ENCODE measurements at regions not wholly inside any gene's neighbourhood (a gene's known extent, or its start where the extent isn't known, plus 50 kb on each side); places are given as distances from the start of the nearest gene placed in this dataset.

DNA sequence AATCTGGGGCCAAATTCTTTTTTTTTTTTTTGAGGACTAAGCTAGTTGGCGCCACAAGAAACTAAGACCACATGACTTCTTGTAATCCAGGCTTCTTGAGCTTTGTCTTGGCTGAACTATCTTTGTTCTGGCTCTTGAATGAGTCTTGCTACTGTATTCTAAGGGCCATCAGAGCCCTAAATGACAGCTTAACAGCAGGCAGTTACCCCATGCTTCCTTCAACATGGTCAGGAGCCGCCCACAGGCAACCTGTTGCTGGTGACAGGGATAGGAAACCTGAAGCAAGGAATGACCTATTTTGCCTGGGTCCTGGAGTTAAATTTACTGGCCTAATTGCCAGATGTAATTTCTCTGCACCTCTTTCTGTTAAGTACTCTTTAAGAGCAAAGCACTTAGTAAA, 188.2 kb upstream of the PLXNA2 start:
- TF ChIP-seq, protein P1, sequence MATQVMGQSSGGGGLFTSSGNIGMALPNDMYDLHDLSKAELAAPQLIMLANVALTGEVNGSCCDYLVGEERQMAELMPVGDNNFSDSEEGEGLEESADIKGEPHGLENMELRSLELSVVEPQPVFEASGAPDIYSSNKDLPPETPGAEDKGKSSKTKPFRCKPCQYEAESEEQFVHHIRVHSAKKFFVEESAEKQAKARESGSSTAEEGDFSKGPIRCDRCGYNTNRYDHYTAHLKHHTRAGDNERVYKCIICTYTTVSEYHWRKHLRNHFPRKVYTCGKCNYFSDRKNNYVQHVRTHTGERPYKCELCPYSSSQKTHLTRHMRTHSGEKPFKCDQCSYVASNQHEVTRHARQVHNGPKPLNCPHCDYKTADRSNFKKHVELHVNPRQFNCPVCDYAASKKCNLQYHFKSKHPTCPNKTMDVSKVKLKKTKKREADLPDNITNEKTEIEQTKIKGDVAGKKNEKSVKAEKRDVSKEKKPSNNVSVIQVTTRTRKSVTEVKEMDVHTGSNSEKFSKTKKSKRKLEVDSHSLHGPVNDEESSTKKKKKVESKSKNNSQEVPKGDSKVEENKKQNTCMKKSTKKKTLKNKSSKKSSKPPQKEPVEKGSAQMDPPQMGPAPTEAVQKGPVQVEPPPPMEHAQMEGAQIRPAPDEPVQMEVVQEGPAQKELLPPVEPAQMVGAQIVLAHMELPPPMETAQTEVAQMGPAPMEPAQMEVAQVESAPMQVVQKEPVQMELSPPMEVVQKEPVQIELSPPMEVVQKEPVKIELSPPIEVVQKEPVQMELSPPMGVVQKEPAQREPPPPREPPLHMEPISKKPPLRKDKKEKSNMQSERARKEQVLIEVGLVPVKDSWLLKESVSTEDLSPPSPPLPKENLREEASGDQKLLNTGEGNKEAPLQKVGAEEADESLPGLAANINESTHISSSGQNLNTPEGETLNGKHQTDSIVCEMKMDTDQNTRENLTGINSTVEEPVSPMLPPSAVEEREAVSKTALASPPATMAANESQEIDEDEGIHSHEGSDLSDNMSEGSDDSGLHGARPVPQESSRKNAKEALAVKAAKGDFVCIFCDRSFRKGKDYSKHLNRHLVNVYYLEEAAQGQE (IDR thresholded peaks at IDR 0.05; ENCODE audit: insufficient read depth in 1 of 2, low read depth in 2 of 2, low read length in 2 of 2): no peak
- no peak for TF ChIP-seq POLR2AphosphoS5 (IDR thresholded peaks at IDR 0.05; ENCODE audit: low read depth, low read length)
- TF ChIP-seq SIN3A (IDR thresholded peaks at IDR 0.05; ENCODE audit: borderline replicate concordance, insufficient read depth, low read length): no peak

Measured in PFSK-1 (cell line).